ENCODE measurements at regions not wholly inside any gene's neighbourhood (a gene's known extent, or its start where the extent isn't known, plus 50 kb on each side); places are given as distances from the start of the nearest gene placed in this dataset.

DNA sequence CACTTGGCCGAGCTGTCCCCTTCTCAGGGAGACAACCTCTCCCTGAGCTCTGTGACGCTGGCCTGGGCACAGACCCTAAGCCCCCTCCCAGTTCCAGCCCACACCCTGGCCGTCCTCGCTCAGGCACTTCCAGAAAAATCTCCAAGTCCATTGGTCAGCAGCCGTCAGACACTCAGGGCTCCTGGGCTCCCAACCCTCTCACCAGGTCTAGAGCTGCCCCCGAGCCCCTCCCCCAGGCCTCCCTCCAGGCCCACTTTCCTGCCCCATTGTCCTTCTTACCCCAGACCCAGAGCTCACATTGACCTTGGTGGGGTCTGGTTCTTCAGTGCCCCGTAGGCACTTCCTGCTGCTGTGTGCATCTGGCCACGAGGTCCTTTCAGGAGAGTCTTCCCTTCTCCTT, 249.3 kb upstream of the RTL1 start:
- no peaks in the 10 kb centered on the region for H3K9me3 ChIP-seq (ENCODE audit: low read length)
- intact Hi-C loops (cut with micrococcal nuclease; ENCODE audit: unreplicated experiment): no loop called here
- H4K20me1 ChIP-seq (ENCODE audit: insufficient read depth, low read length): no peaks in the 10 kb centered on the region
- ChIA-PET CTCF (ENCODE audit: low intra/inter-chr PET ratio, low total read pairs) (no interaction called here), POLR2A (no interaction called here)
- no peak overlapping the region for H3K4me2 ChIP-seq (ENCODE audit: low read depth, low read length)
- H3K79me2 ChIP-seq (ENCODE audit: insufficient read depth, low read length): no peaks in the 10 kb centered on the region
- no TSS peak for BruUV-seq (replicated peaks)
- H3K36me3 ChIP-seq (replicated peaks in 1 of 2; ENCODE audit: control insufficient read depth in 1 of 2, insufficient read depth in 2 of 2, low read length in 2 of 2): no peaks in the 10 kb centered on the region
- no peak overlapping the region for H3K9ac ChIP-seq (ENCODE audit: insufficient read depth, low read depth, low read length)
- H3K4me1 ChIP-seq (ENCODE audit: insufficient read depth, low read length): peaks cover 9% of the 10 kb centered on the region; the same call in 1 of the 2 replicates
- no peak overlapping the region for H2AFZ ChIP-seq (ENCODE audit: low read length)
- 30% methylated on average over 4 of the region's 8 CpGs for WGBS (ENCODE audit: low lambda C conversion rate)
- H3K27ac ChIP-seq (ENCODE audit: extremely low read length, insufficient read depth, low read length): no peak overlapping the region
- in situ Hi-C loops (cut with HindIII; ENCODE audit: extremely low pct_ligation_motif_present, low pct_unique_long_range_greater_than_20kb): no loop called here
- peaks cover 1 to 35% of the 10 kb centered on the region in 2 experiments; a peak in 2 of 5 replicates for H3K27me3 ChIP-seq (ENCODE audit: control insufficient read depth in 1 of 2, insufficient read depth in 2 of 2, low read length in 2 of 2)
- FAIRE-seq: no peak
- TF ChIP-seq ZNF136 (CRISPR knock-in tag; IDR thresholded peaks at IDR 0.05; ENCODE audit: low read depth) (no peak), MXD4 (CRISPR knock-in tag; IDR thresholded peaks at IDR 0.05) (no peak), ZNF251 (CRISPR knock-in tag; IDR thresholded peaks at IDR 0.05) (no peak), ZKSCAN5 (CRISPR knock-in tag; IDR thresholded peaks at IDR 0.05) (no peak), TBP (CRISPR knock-in tag; IDR thresholded peaks at IDR 0.05) (no peak), ZNF264 (CRISPR knock-in tag; IDR thresholded peaks at IDR 0.05) (no peak), ATRX (CRISPR knock-in tag; IDR thresholded peaks at IDR 0.05; ENCODE audit: borderline replicate concordance) (no peak), ZNF777 (CRISPR knock-in tag; IDR thresholded peaks at IDR 0.05) (no peak)
- no peak for ATAC-seq
- no peak for DNase-seq (ENCODE audit: low spot score)
- no peak overlapping the region for H3K4me3 ChIP-seq (replicated peaks in 1 of 3; ENCODE audit: insufficient read depth in 1 of 3, low read depth in 2 of 3, low read length in 3 of 3)

DNA sequence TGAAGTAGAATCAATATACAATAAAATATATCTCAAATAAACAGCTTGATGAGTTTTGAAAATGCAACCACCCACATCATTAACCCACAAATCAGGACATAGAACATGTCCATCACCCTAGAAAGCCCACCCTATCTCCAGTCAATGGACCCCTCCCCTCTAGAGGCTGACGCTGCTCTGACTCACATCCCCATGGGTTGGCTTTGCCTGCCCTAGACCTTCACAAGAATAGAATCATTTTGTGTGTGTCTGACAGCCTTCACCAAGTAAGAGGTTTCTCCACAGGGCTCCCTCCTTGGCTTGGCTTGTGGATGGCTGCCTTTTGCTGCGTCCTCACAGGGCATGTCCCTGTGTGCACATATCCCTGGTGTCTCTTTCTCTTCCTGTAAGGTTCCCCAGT, 250.2 kb upstream of the RTL1 start:
- 0% methylated on average over 2 of the region's 2 CpGs for WGBS (ENCODE audit: low lambda C conversion rate)
- no peak for TF ChIP-seq KLF6 (CRISPR knock-in tag; IDR thresholded peaks at IDR 0.05)
- no peak for TF ChIP-seq ZNF557 (CRISPR knock-in tag; IDR thresholded peaks at IDR 0.05)
- TF ChIP-seq STAT5B (CRISPR knock-in tag; IDR thresholded peaks at IDR 0.05): no peak
- no peak for TF ChIP-seq ARHGAP35 (CRISPR knock-in tag; IDR thresholded peaks at IDR 0.05; ENCODE audit: borderline replicate concordance)
- no peak for TF ChIP-seq ZNF451 (CRISPR knock-in tag; IDR thresholded peaks at IDR 0.05)
- no peak for TF ChIP-seq ZNF274 (CRISPR knock-in tag; IDR thresholded peaks at IDR 0.05)
- TF ChIP-seq, protein P1, sequence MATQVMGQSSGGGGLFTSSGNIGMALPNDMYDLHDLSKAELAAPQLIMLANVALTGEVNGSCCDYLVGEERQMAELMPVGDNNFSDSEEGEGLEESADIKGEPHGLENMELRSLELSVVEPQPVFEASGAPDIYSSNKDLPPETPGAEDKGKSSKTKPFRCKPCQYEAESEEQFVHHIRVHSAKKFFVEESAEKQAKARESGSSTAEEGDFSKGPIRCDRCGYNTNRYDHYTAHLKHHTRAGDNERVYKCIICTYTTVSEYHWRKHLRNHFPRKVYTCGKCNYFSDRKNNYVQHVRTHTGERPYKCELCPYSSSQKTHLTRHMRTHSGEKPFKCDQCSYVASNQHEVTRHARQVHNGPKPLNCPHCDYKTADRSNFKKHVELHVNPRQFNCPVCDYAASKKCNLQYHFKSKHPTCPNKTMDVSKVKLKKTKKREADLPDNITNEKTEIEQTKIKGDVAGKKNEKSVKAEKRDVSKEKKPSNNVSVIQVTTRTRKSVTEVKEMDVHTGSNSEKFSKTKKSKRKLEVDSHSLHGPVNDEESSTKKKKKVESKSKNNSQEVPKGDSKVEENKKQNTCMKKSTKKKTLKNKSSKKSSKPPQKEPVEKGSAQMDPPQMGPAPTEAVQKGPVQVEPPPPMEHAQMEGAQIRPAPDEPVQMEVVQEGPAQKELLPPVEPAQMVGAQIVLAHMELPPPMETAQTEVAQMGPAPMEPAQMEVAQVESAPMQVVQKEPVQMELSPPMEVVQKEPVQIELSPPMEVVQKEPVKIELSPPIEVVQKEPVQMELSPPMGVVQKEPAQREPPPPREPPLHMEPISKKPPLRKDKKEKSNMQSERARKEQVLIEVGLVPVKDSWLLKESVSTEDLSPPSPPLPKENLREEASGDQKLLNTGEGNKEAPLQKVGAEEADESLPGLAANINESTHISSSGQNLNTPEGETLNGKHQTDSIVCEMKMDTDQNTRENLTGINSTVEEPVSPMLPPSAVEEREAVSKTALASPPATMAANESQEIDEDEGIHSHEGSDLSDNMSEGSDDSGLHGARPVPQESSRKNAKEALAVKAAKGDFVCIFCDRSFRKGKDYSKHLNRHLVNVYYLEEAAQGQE (IDR thresholded peaks at IDR 0.05; ENCODE audit: borderline replicate concordance in 1 of 2, low read depth in 1 of 2, low read length in 2 of 2): no peak
- TF ChIP-seq HNRNPUL1 (IDR thresholded peaks at IDR 0.05; ENCODE audit: low read depth, low read length): no peak

More for the DNA sequence above, 250.2 kb upstream of the RTL1 start:
- H3K4me3 ChIP-seq (replicated peaks in 1 of 3; ENCODE audit: insufficient read depth in 1 of 3, low read depth in 2 of 3, low read length in 3 of 3): no peak overlapping the region
- peaks cover 1 to 35% of the 10 kb centered on the region in 2 experiments; a peak in 2 of 5 replicates for H3K27me3 ChIP-seq (ENCODE audit: control insufficient read depth in 1 of 2, insufficient read depth in 2 of 2, low read length in 2 of 2)
- POLR2A ChIA-PET: no interaction called here
- H3K36me3 ChIP-seq (replicated peaks in 1 of 2; ENCODE audit: control insufficient read depth in 1 of 2, insufficient read depth in 2 of 2, low read length in 2 of 2): no peaks in the 10 kb centered on the region
- FAIRE-seq (no peak), DNase-seq (ENCODE audit: low spot score) (no peak), ATAC-seq (no peak)
- H3K4me2 ChIP-seq (ENCODE audit: low read depth, low read length): no peak overlapping the region
- intact Hi-C loops (cut with micrococcal nuclease; ENCODE audit: unreplicated experiment) (no loop called here), in situ Hi-C loops (cut with HindIII; ENCODE audit: extremely low pct_ligation_motif_present, low pct_unique_long_range_greater_than_20kb) (no loop called here)
- no peaks in the 10 kb centered on the region for H3K79me2 ChIP-seq (ENCODE audit: insufficient read depth, low read length)
- H2AFZ ChIP-seq (ENCODE audit: low read length): no peak overlapping the region
- no peak overlapping the region for H3K27ac ChIP-seq (ENCODE audit: extremely low read length, insufficient read depth, low read length)
- H3K4me1 ChIP-seq (ENCODE audit: insufficient read depth, low read length): peaks cover under 1% of the 10 kb centered on the region; the same call in 1 of the 2 replicates
- H3K9me3 ChIP-seq (ENCODE audit: low read length): no peaks in the 10 kb centered on the region
- H3K9ac ChIP-seq (ENCODE audit: insufficient read depth, low read depth, low read length): no peak overlapping the region
- no peaks in the 10 kb centered on the region for H4K20me1 ChIP-seq (ENCODE audit: insufficient read depth, low read length)
- CTCF ChIA-PET (ENCODE audit: low intra/inter-chr PET ratio, low total read pairs): no interaction called here
- no TSS peak for BruUV-seq (replicated peaks)
